ENCODE measurements at regions not wholly inside any gene's neighbourhood (a gene's known extent, or its start where the extent isn't known, plus 50 kb on each side); places are given as distances from the start of the nearest gene placed in this dataset.

DNA sequence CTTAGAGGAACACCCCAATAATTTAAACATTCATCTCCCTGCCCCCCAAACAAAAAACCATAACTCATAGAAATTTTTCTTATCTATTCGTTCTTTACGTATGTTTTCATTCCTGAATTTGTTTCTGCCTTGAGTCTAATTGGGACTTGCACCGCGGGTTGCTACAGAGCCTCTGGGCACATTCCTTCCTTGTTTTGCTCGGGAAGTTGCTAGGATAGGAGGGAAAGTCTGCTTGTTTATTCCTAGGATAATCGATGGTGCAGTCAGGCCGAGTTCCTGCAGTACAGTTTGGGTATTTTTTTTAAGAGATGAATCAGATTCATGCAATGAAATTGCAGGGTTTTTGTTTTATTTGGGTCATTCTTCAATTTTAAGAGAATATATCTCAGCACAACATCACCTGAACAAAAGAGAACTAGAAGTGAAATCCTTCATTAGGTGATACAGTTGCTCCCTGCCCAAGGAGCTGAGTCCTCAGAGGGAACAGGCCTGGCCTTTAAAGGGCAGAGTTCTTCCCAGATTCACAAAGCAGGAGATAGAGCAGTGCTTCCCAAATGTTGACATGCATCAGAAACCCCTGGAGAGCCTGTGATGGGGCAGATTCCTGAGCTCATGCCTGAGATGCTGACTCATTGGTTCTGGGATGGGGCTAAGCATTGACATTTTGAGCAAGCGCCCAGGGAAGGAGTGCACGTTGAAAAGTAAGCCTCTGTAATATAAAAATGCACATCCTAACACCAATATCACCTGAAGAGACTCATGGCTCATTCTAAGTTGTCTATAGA is 114.9 kb upstream of the FAM9B start:
- DNase-seq: peak; percentile 80

GRCh38 chrX:9149501-9150245 is 115.7 kb upstream of the FAM9B start:
- DNase-seq: no peak

DNA sequence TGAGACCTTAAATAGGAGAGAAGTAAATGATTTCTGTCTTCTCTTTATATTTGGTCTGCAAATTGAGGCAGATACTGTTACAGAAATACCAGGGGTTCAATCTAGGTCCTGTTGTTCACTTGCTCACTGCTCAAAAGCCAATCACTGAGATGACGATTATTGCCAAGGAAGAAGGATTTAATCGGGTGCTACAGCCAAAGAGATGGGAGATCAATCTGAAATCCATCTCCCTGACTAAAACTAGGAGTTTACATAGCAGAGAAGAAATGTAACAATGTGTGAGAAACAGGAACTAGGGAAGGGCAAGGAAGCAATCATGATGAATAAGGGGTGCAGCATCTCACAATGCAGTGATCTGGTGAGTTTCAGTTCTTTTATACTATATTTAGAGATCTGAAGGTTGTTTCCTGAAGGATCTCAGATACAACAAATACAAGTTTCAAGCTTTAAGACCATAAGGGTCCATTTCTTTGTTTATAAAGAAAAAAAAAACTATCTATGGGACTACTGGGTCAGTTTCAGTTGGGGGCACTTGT is 117.9 kb upstream of the FAM9B start:
- no peak for DNase-seq

DNA sequence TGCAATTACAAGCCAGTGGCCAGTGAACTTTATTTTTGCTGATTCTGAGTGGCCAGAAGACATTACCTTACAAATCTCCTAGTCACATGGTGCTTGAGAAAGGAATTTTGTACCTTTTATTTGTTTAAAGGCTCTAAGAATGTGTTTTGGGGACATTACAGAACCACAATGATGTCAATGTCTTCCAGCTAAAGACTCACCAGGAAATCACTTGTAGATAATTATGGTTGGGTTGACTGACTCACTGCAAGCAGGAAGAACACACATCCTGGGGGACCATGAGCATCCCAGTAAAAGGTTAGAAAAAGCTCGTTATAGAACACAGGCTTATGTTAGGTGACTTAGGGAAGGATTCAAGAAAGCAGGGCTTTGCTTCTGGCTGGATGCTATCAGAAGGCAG is 119.4 kb upstream of the FAM9B start:
- peak; percentile 48 for DNase-seq

DNA sequence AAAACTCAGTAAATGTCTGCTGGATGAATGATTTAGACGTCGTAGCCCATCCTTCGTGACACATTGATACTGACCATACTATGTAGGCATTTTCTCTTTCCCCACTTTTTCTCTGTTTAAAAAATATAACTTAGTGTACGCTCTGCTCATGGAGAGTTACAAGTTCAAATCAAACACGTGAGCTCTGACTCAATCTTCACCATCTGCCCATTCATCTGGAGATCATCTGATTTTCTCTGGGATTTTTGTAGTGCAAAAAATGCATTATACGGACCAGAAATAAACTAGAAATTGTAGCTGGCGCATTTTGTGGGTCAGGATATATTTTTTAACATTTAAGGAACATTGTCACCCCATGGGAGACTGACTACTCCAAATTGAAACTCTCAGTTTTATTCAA is 124.7 kb upstream of the FAM9B start:
- no peak for DNase-seq

GRCh38 chrX:9160698-9161329 is 126.9 kb upstream of the FAM9B start:
- DNase-seq: no peak

- no peak for DNase-seq
These were observed 128.8 kb upstream of the FAM9B start for GRCh38 chrX:9162698-9163097.

- DNase-seq: peak; percentile 53
These were observed 129.3 kb upstream of the FAM9B start for GRCh38 chrX:9163214-9163709.

DNA sequence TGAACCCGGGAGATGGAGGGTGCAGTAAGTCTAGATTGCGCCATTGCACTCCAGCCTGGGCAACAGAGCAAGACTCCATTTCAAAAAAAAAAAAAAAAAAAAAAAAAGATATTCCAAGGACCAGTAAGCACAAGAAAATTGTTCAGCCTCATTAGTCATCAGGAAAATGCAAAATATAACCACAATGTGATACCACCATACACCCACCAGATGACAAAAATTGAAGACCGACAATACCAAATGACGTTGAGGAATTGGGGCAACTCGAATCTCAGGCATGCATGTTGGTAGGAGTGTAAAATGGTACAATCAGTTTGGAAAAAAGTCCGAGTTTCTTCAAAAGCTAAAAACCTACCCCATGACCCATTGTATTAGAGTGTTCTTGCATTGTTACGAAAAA is 130.2 kb upstream of the FAM9B start:
- no peak for DNase-seq

GRCh38 chrX:9164533-9165426 is 130.9 kb upstream of the FAM9B start:
- DNase-seq: no peak

DNA sequence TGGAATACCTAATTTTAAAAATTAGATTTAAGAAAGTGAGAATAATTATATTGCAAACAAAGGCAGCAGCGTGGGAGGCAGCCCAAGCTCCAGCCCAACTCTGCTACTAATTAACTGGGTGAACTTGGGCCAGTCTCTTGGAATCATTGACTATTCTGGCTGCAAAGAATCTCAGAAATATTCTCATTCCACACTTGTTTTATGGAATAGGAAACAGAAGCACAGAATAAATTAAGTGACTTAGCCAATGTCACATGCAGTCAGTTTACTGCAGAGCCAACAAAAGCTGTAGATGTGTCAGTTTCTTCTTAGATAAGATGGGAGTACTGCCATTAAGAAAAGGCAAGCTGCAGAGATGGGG is 132.6 kb upstream of the FAM9B start:
- no peak for DNase-seq

GRCh38 chrX:9171841-9172463 is 138.0 kb upstream of the FAM9B start:
- peak; percentile 79 for DNase-seq

GRCh38 chrX:9172464-9172850 is 138.5 kb upstream of the FAM9B start:
- DNase-seq: no peak

- DNase-seq: no peak
These were observed 146.7 kb upstream of the FAM9B start for GRCh38 chrX:9180623-9181022.

DNA sequence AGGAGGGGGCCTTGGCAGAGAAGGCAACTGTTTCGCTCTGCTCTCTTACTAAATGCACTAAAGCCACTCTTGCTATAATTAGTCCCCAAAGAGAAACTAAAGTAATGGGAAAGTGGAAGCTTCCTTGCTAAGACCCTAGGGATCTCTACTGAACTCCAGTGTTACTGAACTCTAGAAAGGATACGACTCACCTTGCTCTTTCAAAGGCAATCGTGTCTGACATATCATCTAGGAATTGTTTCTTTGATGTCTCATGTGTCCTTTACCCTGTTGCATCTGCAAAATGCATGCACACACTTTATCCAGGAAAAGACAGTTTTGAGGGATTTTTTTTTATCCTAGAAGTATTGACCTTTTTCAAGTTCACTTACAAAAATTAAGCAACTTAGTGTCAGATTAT is 148.1 kb upstream of the FAM9B start:
- peak; percentile 22 for DNase-seq

DNA sequence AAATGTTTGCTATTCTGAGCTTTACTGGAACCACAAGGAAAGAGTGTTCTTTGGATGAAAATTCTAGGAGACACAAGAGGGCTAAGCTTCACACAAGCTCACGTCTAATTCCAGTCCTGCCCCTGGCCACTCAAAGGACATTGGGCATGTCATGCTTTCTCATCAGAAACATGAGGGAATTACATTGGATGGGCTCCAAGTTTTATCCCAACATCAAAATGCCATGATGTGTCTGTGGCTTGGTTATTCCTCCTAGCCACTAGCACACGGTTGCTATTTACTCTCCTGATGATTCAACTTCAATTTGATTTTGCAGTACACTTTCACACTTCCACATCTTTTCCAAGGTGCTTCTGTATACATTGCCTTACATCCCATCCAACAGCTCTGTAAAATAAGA is 149.6 kb upstream of the FAM9B start:
- DNase-seq: no peak

GRCh38 chrX:9184211-9184610 is 150.3 kb upstream of the FAM9B start:
- peak; percentile 25 for DNase-seq

DNA sequence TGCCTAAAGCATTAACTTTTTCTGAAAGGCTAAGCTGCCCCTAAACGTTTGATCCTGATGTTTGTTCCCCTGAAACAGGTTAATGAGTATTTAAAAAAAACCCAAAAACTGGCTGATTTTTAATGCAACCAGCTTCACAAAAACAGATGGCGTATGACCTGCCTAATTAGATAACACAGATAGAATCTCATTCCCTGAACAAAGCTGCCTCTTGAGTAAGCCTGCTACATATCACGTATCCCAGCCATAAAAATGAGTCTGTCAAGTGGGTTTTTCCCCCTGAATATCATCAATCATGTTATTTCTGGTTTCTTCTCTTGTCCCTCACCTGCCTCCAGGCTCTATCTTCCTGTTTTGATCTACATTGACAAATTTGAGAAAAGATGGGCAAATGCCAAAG is 154.2 kb upstream of the FAM9B start:
- no peak for DNase-seq

DNA sequence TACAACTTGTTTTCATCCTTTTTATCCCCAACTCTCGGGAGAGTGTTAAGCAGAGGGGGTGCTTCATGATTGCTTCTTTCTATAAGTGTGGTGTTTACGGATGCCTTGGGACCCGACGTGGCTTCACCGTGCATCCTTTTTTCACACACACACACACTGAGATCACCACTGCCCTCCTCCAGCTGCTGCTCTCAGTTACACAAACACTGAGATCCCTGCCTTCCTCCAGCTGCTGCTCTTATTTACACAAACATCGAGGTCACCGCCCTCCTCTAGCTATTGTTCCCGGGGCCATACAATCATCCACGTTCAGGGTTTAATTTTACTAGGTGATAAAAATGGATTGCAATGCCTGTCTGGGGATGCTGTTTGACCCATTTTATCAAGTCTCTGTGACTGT is 155.4 kb upstream of the FAM9B start:
- no peak for DNase-seq

DNA sequence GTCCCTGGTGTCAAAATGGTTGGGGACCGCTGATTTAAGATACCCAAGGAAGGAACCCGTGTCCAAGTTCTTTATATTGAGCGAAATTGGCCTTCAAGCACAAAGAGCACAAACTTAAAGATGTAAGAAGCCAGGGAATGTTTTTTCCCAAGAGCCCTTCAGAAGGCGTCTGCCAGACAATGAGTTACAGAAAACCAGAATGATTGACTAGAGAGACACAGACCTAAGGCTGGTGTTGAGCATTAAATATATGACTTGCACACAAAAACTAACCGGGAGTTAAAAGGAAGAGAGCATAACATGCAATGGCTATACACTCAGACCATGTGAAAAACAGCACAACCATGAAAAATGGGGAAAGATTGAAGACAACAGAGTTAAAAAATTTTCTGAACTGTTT is 157.5 kb upstream of the FAM9B start:
- no peak for DNase-seq

DNA sequence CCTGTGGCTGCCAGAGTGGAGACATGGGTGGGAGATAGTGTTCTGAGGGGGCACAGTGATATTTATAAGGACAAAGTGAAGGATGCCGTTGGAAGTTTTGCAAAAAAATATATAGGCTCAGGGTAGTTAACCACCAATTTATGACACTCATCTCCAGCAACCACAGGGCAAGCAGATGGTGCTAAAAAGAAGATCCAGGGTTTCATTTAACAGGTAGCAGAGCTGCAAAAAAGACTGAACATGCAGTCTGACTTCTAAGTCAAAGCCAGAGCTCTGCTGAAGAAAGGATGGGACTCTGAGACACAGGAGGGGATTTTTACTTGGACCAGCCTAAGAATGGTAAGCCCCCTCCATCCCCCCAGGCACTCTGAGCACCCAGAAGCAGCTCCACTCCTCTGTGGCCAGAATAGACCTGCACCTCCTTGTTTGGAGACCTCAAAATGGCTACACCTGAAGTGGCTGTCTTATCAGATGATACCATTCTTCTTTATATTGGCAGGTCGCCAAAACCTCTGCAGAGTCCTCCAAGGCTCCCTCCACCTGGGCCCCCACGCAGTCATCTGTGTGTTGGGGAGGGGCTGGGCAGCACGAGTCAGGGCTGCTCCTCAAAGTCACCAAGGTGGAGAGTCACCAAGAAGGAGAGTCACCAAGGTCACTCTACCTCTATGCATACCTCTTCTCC is 161.4 kb upstream of the FAM9B start:
- DNase-seq: no peak

Data from EL (cell line).